SK-N-SH (cell line): ENCODE measurements at regions not wholly inside any gene's neighbourhood (a gene's known extent, or its start where the extent isn't known, plus 50 kb on each side); places are given as distances from the start of the nearest gene placed in this dataset.

Experiments
- CTCF ChIA-PET: fragments of 300-600, 350-600 bp; formaldehyde crosslinking; extraction: SDS; loops from one replicate; lab custom pipeline; 2021; lab: Yijun Ruan, JAX
- POLR2A ChIA-PET: fragments of 350-600 bp; sonication (Branson Sonifier 250); formaldehyde crosslinking; extraction: SDS; loops from one replicate; lab custom pipeline; 2020; ENCODE audit warnings: antibody characterized with exemption, inconsistent platforms; lab: Yijun Ruan, JAX
- DNase-seq: peaks from one replicate; pipeline ENCODE4 v3.0.0; 2012
- H2AFZ ChIP-seq: fragments of 200-600 bp; sonication (generic); 2 replicates; pipeline ENCODE4 v1.8.1; 2016; ENCODE audit warnings: antibody characterized with exemption, mild to moderate bottlenecking, low read depth
- H3F3A ChIP-seq: fragments of 200-600 bp; sonication (generic); replicated peaks from 2 replicates; pipeline ENCODE3; 2016; ENCODE audit warnings: antibody characterized with exemption, mild to moderate bottlenecking; ENCODE audit not compliant: insufficient read depth
- H3K27ac ChIP-seq, 2 experiments: fragments of 200-500 bp in 1 of 2; fragments of 200-600 bp in 1 of 2; sonication (Bioruptor generic) in 1 of 2; sonication (generic), shearing (Covaris generic) in 1 of 2; 2 replicates each; pipeline versions ENCODE4 v1.5.1 to v1.6.1; 2014 to 2016; ENCODE audit warnings: low read depth in 2 of 2, inconsistent platforms in 1 of 2, low read length in 1 of 2, mild to moderate bottlenecking in 1 of 2, mixed read lengths in 1 of 2
- H3K27me3 ChIP-seq: fragments of 200-600 bp; sonication (generic), shearing (Covaris generic); 2 replicates; pipeline ENCODE4 v1.6.1; 2016; ENCODE audit warnings: mixed run types; ENCODE audit not compliant: insufficient read depth
- H3K36me3 ChIP-seq, 2 experiments: fragments of 200-500 bp in 1 of 2; fragments of 200-600 bp in 1 of 2; sonication (Bioruptor generic) in 1 of 2; sonication (generic) in 1 of 2; replicated peaks in 1 of 2; 2 replicates each; pipeline versions ENCODE3 to v1.5.1; 2014 to 2016; ENCODE audit warnings: low read length in 1 of 2, mild to moderate bottlenecking in 1 of 2; ENCODE audit not compliant: insufficient read depth in 2 of 2, control insufficient read depth in 1 of 2
- H3K4me1 ChIP-seq, 2 experiments: fragments of 200-500 bp in 1 of 2; fragments of 200-600 bp in 1 of 2; sonication (Bioruptor generic) in 1 of 2; sonication (generic), shearing (Covaris generic) in 1 of 2; 2 replicates each; pipeline versions ENCODE4 v1.5.1 to v1.6.1; 2014 to 2016; ENCODE audit warnings: low read depth in 1 of 2, low read length in 1 of 2, mixed run types in 1 of 2; ENCODE audit not compliant: insufficient read depth in 2 of 2, control insufficient read depth in 1 of 2
- H3K4me2 ChIP-seq: fragments of 200-600 bp; sonication (generic), shearing (Covaris generic); 2 replicates; pipeline ENCODE4 v1.6.1; 2017; ENCODE audit warnings: mixed run types
- H3K4me3 ChIP-seq, 2 experiments: fragments of 200-500 bp in 1 of 2; fragments of 200-600 bp in 1 of 2; sonication (Bioruptor generic) in 1 of 2; sonication (generic), shearing (Covaris generic) in 1 of 2; 2 replicates each; pipeline versions ENCODE4 v1.5.1 to v1.8.1; 2014 to 2016; ENCODE audit warnings: low read depth in 2 of 2, inconsistent platforms in 1 of 2, low read length in 1 of 2, mild to moderate bottlenecking in 1 of 2, mixed read lengths in 1 of 2, moderate library complexity in 1 of 2
- H3K79me2 ChIP-seq: fragments of 200-600 bp; sonication (generic); 2 replicates; pipeline ENCODE4 v1.8.1; 2017; ENCODE audit warnings: mild to moderate bottlenecking; ENCODE audit not compliant: insufficient read depth
- H3K9ac ChIP-seq: fragments of 200-600 bp; sonication (generic); 2 replicates; pipeline ENCODE4 v1.6.1; 2017; ENCODE audit warnings: mixed run types
- H3K9me2 ChIP-seq: fragments of 200-600 bp; sonication (generic); 2 replicates; pipeline ENCODE4 v1.6.1; 2017; ENCODE audit warnings: mixed run types
- H3K9me3 ChIP-seq: fragments of 200-600 bp; sonication (generic); 2 replicates; pipeline ENCODE4 v1.6.1; 2017; ENCODE audit warnings: mixed run types, mild to moderate bottlenecking, moderate library complexity
- H4K20me1 ChIP-seq: fragments of 200-600 bp; sonication (generic); 2 replicates; pipeline ENCODE4 v1.6.1; 2017; ENCODE audit warnings: mild to moderate bottlenecking, mixed run types; ENCODE audit not compliant: insufficient read depth
- EP300 ChIP-seq, 2 experiments: IDR thresholded peaks; 2 replicates each; pipeline versions ENCODE4 v1.4.0 to v1.6.1; 2012; ENCODE audit warnings: borderline replicate concordance in 1 of 2, low read depth in 1 of 2, low read length in 1 of 2
- FOXM1 ChIP-seq: IDR thresholded peaks from 2 replicates; pipeline ENCODE4 v1.4.0; 2012; ENCODE audit warnings: low read depth, mild to moderate bottlenecking
- GABPA ChIP-seq: IDR thresholded peaks from 2 replicates; pipeline ENCODE4 v1.4.0; 2012; ENCODE audit warnings: low read depth, mild to moderate bottlenecking
- MEF2A ChIP-seq: IDR thresholded peaks from 2 replicates; pipeline ENCODE4 v1.4.0; 2012; ENCODE audit warnings: low read depth, borderline replicate concordance
- NFIC ChIP-seq: IDR thresholded peaks from 2 replicates; pipeline ENCODE4 v1.4.0; 2012; ENCODE audit warnings: borderline replicate concordance
- RFX5 ChIP-seq: IDR thresholded peaks from 2 replicates; pipeline ENCODE4 v1.6.1; 2012; ENCODE audit warnings: mild to moderate bottlenecking, improper control_type of control experiment, low read length
- SIN3A ChIP-seq: IDR thresholded peaks from 2 replicates; pipeline ENCODE4 v1.6.1; 2012; ENCODE audit warnings: low read depth, mild to moderate bottlenecking, low read length, moderate library complexity, borderline replicate concordance
- WGBS: methylation state at CpG from one replicate; pipeline ENCODE4 v1.1.6; 2017; ENCODE audit warnings: low lambda C conversion rate; 5-methylcytosine and 5-hydroxymethylcytosine counted together
- TF ChIP-seq, protein P1 (sequence below): IDR thresholded peaks from 2 replicates; pipeline ENCODE4; 2012
- TF ChIP-seq, protein P2 (sequence below): fragments of 150-350 bp; IDR thresholded peaks from 2 replicates; pipeline ENCODE4 v1.6.1; 2016; ENCODE audit warnings: mild to moderate bottlenecking, low read depth, low read length
- TF ChIP-seq, protein P3 (sequence below): fragments of 150-350 bp; IDR thresholded peaks from 2 replicates; pipeline ENCODE4 v1.6.1; 2017; ENCODE audit warnings: antibody characterized with exemption, low read length, low read depth, borderline replicate concordance

DNA sequence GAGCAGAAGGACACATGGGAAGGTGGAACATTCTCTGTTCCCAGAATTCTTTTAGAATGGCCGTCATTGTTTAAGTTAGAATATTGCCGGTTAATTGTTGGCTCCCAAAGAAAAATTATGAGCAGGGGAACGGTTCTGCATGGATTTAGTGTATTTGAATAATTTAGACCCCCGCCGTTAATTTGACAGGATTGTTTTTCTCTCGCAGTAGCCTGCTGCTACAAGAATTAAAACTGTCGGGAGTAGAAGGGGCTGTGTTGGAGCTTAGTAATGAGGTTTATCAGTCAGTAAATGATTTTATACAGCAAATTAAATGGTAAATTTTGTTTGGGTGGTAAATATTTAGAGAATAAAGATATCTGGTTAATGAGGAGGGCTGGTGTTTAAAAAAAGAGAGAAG is 431.2 kb upstream of the DYNLRB2 start:
- DNase-seq: no peak
- POLR2A ChIA-PET: no interaction called here
- Histone ChIP-seq H2AFZ (no peak overlapping the region), H3K4me1 (no peaks in the 10 kb centered on the region), H3K9me2 (no peaks in the 10 kb centered on the region), H3K36me3 (no peaks in the 10 kb centered on the region), H3K27ac (no peak overlapping the region), H3K27me3 (no peaks in the 10 kb centered on the region), H4K20me1 (no peaks in the 10 kb centered on the region), H3F3A (no peaks in the 10 kb centered on the region), H3K9ac (no peak overlapping the region), H3K9me3 (no peaks in the 10 kb centered on the region), H3K79me2 (no peaks in the 10 kb centered on the region), H3K4me2 (no peak overlapping the region), H3K4me3 (no peak overlapping the region)
- CTCF ChIA-PET: no interaction called here
- no peak for TF ChIP-seq FOXM1
- TF ChIP-seq EP300 (IDR thresholded peaks at IDR 0.05; ENCODE audit: borderline replicate concordance in 1 of 2, low read depth in 1 of 2, low read length in 1 of 2): no peak
- no peak for TF ChIP-seq SIN3A
- TF ChIP-seq GABPA: no peak
- 59% methylated on average over 7 of the region's 7 CpGs for WGBS

DNA sequence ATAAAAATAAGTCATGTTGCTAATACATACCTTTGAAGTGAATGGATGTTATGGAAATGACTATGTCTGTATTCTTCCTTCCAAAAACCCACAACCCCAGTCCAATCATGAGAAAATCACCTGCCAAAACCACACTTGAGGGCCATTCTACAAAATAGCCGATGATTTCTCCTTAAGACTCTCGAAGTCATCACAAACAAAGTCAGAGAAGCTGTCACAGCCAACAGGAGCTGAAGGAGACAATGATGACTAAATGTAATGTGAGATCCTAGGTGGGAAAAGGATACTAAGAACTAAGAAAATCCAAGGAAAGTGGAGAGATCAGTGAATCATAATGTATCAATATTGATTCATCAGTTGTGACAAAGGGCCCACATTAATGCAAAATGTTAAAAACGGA is 432.9 kb upstream of the DYNLRB2 start:
- no peaks in the 10 kb centered on the region for H3K9me2 ChIP-seq
- H3K27ac ChIP-seq: no peak overlapping the region
- H3K36me3 ChIP-seq: no peaks in the 10 kb centered on the region
- ChIA-PET POLR2A (no interaction called here), CTCF (no interaction called here)
- no peaks in the 10 kb centered on the region for H3K79me2 ChIP-seq
- no peaks in the 10 kb centered on the region for H3K9me3 ChIP-seq
- H2AFZ ChIP-seq: no peak overlapping the region
- WGBS: 35% methylated on average over 3 of the region's 3 CpGs
- no peak overlapping the region for H3K9ac ChIP-seq
- H3K4me3 ChIP-seq: no peak overlapping the region
- no peaks in the 10 kb centered on the region for H3K4me1 ChIP-seq
- H3K27me3 ChIP-seq: no peaks in the 10 kb centered on the region
- no peak overlapping the region for H3K4me2 ChIP-seq
- H4K20me1 ChIP-seq: no peaks in the 10 kb centered on the region
- no peaks in the 10 kb centered on the region for H3F3A ChIP-seq
- no peak for DNase-seq
- TF ChIP-seq RFX5 (no peak), NFIC (no peak), MEF2A (no peak)
- TF ChIP-seq, protein P1, sequence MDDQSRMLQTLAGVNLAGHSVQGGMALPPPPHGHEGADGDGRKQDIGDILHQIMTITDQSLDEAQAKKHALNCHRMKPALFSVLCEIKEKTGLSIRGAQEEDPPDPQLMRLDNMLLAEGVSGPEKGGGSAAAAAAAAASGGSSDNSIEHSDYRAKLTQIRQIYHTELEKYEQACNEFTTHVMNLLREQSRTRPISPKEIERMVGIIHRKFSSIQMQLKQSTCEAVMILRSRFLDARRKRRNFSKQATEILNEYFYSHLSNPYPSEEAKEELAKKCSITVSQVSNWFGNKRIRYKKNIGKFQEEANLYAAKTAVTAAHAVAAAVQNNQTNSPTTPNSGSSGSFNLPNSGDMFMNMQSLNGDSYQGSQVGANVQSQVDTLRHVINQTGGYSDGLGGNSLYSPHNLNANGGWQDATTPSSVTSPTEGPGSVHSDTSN: no peak
- TF ChIP-seq, protein P2, sequence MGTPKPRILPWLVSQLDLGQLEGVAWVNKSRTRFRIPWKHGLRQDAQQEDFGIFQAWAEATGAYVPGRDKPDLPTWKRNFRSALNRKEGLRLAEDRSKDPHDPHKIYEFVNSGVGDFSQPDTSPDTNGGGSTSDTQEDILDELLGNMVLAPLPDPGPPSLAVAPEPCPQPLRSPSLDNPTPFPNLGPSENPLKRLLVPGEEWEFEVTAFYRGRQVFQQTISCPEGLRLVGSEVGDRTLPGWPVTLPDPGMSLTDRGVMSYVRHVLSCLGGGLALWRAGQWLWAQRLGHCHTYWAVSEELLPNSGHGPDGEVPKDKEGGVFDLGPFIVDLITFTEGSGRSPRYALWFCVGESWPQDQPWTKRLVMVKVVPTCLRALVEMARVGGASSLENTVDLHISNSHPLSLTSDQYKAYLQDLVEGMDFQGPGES: no peak
- TF ChIP-seq, protein P3, sequence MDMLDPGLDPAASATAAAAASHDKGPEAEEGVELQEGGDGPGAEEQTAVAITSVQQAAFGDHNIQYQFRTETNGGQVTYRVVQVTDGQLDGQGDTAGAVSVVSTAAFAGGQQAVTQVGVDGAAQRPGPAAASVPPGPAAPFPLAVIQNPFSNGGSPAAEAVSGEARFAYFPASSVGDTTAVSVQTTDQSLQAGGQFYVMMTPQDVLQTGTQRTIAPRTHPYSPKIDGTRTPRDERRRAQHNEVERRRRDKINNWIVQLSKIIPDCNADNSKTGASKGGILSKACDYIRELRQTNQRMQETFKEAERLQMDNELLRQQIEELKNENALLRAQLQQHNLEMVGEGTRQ: no peak
